Astrocyte (in vitro differentiated cells and primary cell): ENCODE measurements at regions not wholly inside any gene's neighbourhood (a gene's known extent, or its start where the extent isn't known, plus 50 kb on each side); places are given as distances from the start of the nearest gene placed in this dataset.

Experiments
- CTCF ChIP-seq: IDR thresholded peaks from 2 replicates; pipeline ENCODE4 v1.5.1; 2011; ENCODE audit warnings: low read depth, mild to moderate bottlenecking, inconsistent platforms, low read length, moderate library complexity; ENCODE audit not compliant: insufficient read depth
- EZH2 ChIP-seq: IDR thresholded peaks from 2 replicates; pipeline ENCODE4 v1.6.1; 2012; ENCODE audit warnings: mild to moderate bottlenecking, low read length, inconsistent platforms; ENCODE audit not compliant: insufficient read depth

- no peak for TF ChIP-seq CTCF
- TF ChIP-seq EZH2: no peak
Observed at GRCh38 chr11:32215157-32215556, 124.3 kb downstream of the RCN1 start.
